ENCODE measurements at regions not wholly inside any gene's neighbourhood (a gene's known extent, or its start where the extent isn't known, plus 50 kb on each side); places are given as distances from the start of the nearest gene placed in this dataset.

- Histone ChIP-seq H3F3A (ENCODE audit: low read depth) (no peaks in the 10 kb centered on the region), H3K4me2 (ENCODE audit: low read depth, low read length, poor library complexity, severe bottlenecking) (no peak overlapping the region), H2AFZ (ENCODE audit: low read length) (no peak overlapping the region)
Observed at GRCh38 chr6:133114973-133115372, 126.2 kb upstream of the EYA4 start.

DNA sequence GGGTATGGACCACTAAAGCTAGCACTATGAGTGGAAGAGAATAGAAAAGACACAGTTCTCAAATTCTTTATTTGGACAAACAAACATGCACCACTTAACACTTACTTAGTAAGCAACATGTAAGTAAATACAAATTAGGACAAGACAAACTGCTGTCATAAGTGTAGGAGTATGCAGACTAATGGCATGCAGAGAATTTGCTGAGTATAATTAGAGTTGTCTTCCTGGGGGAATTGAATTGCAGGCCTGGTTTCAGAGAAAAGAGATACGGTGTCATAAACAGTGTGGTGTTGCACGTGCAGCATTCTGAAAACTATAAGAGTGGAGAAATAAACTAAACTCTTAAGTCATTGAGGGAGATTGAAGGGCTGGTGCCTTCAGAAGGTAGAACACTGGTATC is 125.2 kb upstream of the EYA4 start:
- Histone ChIP-seq H3K36me3 (ENCODE audit: insufficient read depth, low read length) (no peaks in the 10 kb centered on the region), H2AFZ (ENCODE audit: low read length) (no peak overlapping the region), H3K9me3 (ENCODE audit: insufficient read depth, low read depth, low read length) (no peaks in the 10 kb centered on the region), H3K4me2 (ENCODE audit: low read depth, low read length, poor library complexity, severe bottlenecking) (no peak overlapping the region), H3K79me2 (ENCODE audit: insufficient read depth, low read length) (no peaks in the 10 kb centered on the region), H3K27me3 (ENCODE audit: insufficient read depth, low read length, poor library complexity, severe bottlenecking) (no peaks in the 10 kb centered on the region), H3K4me1 (ENCODE audit: insufficient read depth, low read length, poor library complexity, severe bottlenecking) (no peaks in the 10 kb centered on the region), H3K9me2 (replicated peaks; ENCODE audit: low read depth, low read length) (no peaks in the 10 kb centered on the region), H4K20me1 (ENCODE audit: insufficient read depth, low read length, poor library complexity, severe bottlenecking) (no peaks in the 10 kb centered on the region), H3K9ac (ENCODE audit: low read depth, low read length, poor library complexity, severe bottlenecking) (no peak overlapping the region), H3F3A (ENCODE audit: low read depth) (no peaks in the 10 kb centered on the region), H3K4me3 (ENCODE audit: low read length, poor library complexity, severe bottlenecking) (no peak overlapping the region)
- TF ChIP-seq, protein P1, sequence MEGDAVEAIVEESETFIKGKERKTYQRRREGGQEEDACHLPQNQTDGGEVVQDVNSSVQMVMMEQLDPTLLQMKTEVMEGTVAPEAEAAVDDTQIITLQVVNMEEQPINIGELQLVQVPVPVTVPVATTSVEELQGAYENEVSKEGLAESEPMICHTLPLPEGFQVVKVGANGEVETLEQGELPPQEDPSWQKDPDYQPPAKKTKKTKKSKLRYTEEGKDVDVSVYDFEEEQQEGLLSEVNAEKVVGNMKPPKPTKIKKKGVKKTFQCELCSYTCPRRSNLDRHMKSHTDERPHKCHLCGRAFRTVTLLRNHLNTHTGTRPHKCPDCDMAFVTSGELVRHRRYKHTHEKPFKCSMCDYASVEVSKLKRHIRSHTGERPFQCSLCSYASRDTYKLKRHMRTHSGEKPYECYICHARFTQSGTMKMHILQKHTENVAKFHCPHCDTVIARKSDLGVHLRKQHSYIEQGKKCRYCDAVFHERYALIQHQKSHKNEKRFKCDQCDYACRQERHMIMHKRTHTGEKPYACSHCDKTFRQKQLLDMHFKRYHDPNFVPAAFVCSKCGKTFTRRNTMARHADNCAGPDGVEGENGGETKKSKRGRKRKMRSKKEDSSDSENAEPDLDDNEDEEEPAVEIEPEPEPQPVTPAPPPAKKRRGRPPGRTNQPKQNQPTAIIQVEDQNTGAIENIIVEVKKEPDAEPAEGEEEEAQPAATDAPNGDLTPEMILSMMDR (conservative IDR thresholded peaks at IDR 0.05; ENCODE audit: low read length) = no peak
- no peak for TF ChIP-seq EZH2phosphoT487 (IDR thresholded peaks at IDR 0.05; ENCODE audit: borderline replicate concordance)

More at GRCh38 chr6:133114973-133115372, 126.2 kb upstream of the EYA4 start:
- Histone ChIP-seq H3K9ac (ENCODE audit: low read depth, low read length, poor library complexity, severe bottlenecking) (no peak overlapping the region), H3K36me3 (ENCODE audit: insufficient read depth, low read length) (no peaks in the 10 kb centered on the region), H3K9me2 (replicated peaks; ENCODE audit: low read depth, low read length) (no peaks in the 10 kb centered on the region), H3K4me1 (ENCODE audit: insufficient read depth, low read length, poor library complexity, severe bottlenecking) (no peaks in the 10 kb centered on the region), H3K27me3 (ENCODE audit: insufficient read depth, low read length, poor library complexity, severe bottlenecking) (no peaks in the 10 kb centered on the region), H3K4me3 (ENCODE audit: low read length, poor library complexity, severe bottlenecking) (no peak overlapping the region), H4K20me1 (ENCODE audit: insufficient read depth, low read length, poor library complexity, severe bottlenecking) (no peaks in the 10 kb centered on the region), H3K9me3 (ENCODE audit: insufficient read depth, low read depth, low read length) (no peaks in the 10 kb centered on the region), H3K79me2 (ENCODE audit: insufficient read depth, low read length) (no peaks in the 10 kb centered on the region)
- TF ChIP-seq EZH2phosphoT487 (IDR thresholded peaks at IDR 0.05; ENCODE audit: borderline replicate concordance) = no peak
- TF ChIP-seq, protein P1 (conservative IDR thresholded peaks at IDR 0.05; ENCODE audit: low read length) = no peak

DNA sequence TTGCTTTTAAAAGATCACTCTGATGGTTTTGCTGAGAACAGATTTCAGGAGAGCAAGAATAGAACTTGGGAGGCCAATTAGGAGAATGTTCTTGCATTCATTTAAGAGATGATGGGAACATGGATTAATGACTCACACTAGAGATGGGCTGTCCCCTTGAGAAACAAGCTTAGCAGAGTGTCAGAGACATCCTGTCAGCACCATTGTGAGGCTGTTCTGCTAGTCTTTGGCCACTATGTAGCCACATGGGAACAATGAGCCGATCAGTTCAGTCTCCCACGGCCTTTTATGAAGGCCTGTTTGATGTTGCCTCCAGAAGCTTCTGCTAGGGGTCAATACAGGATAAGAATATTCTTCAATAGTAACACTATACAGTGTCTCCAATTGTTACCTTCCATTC is 113.0 kb upstream of the EYA4 start:
- TF ChIP-seq, protein P1 (conservative IDR thresholded peaks at IDR 0.05; ENCODE audit: low read length) = no peak
- no peak for TF ChIP-seq EZH2phosphoT487 (IDR thresholded peaks at IDR 0.05; ENCODE audit: borderline replicate concordance)
- Histone ChIP-seq H2AFZ (ENCODE audit: low read length) (no peak overlapping the region), H3K36me3 (ENCODE audit: insufficient read depth, low read length) (no peaks in the 10 kb centered on the region), H4K20me1 (ENCODE audit: insufficient read depth, low read length, poor library complexity, severe bottlenecking) (no peaks in the 10 kb centered on the region), H3K4me3 (ENCODE audit: low read length, poor library complexity, severe bottlenecking) (no peak overlapping the region), H3K27me3 (ENCODE audit: insufficient read depth, low read length, poor library complexity, severe bottlenecking) (no peaks in the 10 kb centered on the region), H3K9me2 (replicated peaks; ENCODE audit: low read depth, low read length) (no peaks in the 10 kb centered on the region), H3F3A (ENCODE audit: low read depth) (no peaks in the 10 kb centered on the region), H3K9me3 (ENCODE audit: insufficient read depth, low read depth, low read length) (no peaks in the 10 kb centered on the region), H3K79me2 (ENCODE audit: insufficient read depth, low read length) (no peaks in the 10 kb centered on the region), H3K4me1 (ENCODE audit: insufficient read depth, low read length, poor library complexity, severe bottlenecking) (no peaks in the 10 kb centered on the region), H3K4me2 (ENCODE audit: low read depth, low read length, poor library complexity, severe bottlenecking) (no peak overlapping the region), H3K9ac (ENCODE audit: low read depth, low read length, poor library complexity, severe bottlenecking) (no peak overlapping the region)

Measured in Loucy (cell line).